NB4 (cell line): ENCODE measurements at regions not wholly inside any gene's neighbourhood (a gene's known extent, or its start where the extent isn't known, plus 50 kb on each side); places are given as distances from the start of the nearest gene placed in this dataset.

ENCODE experiments used
- DNase-seq: peaks from one replicate; pipeline ENCODE4 v3.0.0; 2010; ENCODE audit warnings: low read depth
- H3K4me3 ChIP-seq: one replicate; pipeline ENCODE4 v1.5.1; 2011; ENCODE audit warnings: mild to moderate bottlenecking, low read depth, low read length, moderate library complexity
- CTCF ChIP-seq: IDR thresholded peaks from one replicate; pipeline ENCODE4 v1.5.1; 2012; ENCODE audit warnings: low read depth, low read length
- MAX ChIP-seq: IDR thresholded peaks from 2 replicates; pipeline ENCODE4 v1.6.1; 2011; ENCODE audit warnings: low read depth, low read length
- MYC ChIP-seq: IDR thresholded peaks from 2 replicates; pipeline ENCODE4 v1.6.1; 2011; ENCODE audit warnings: low read depth, low read length
- POLR2A ChIP-seq: IDR thresholded peaks from 2 replicates; pipeline ENCODE4 v1.6.1; 2011; ENCODE audit warnings: mild to moderate bottlenecking; ENCODE audit not compliant: insufficient read length; ENCODE audit errors: extremely low read depth

- no peak overlapping the region for H3K4me3 ChIP-seq
- no peak for DNase-seq
- TF ChIP-seq CTCF = no peak
- no peak for TF ChIP-seq MYC
- TF ChIP-seq MAX = no peak
- no peak for TF ChIP-seq POLR2A
Measured at GRCh38 chr10:8435186-8436055, 380.9 kb downstream of the GATA3 start.

GRCh38 chr10:8437896-8438295, 383.4 kb downstream of the GATA3 start:
- no peak overlapping the region for H3K4me3 ChIP-seq
- DNase-seq = no peak
- TF ChIP-seq MAX (no peak), MYC (no peak), POLR2A (no peak), CTCF (no peak)

- H3K4me3 ChIP-seq = no peak overlapping the region
- TF ChIP-seq CTCF = no peak
- no peak for DNase-seq
Measured at GRCh38 chr10:8438603-8439002, 384.1 kb downstream of the GATA3 start.

- H3K4me3 ChIP-seq = no peak overlapping the region
- no peak for DNase-seq
- TF ChIP-seq MAX (no peak), MYC (no peak), CTCF (no peak), POLR2A (no peak)
Measured at GRCh38 chr10:8439040-8439439, 384.6 kb downstream of the GATA3 start.

GRCh38 chr10:8444630-8445029, 390.1 kb downstream of the GATA3 start:
- TF ChIP-seq MYC (no peak), POLR2A (no peak), MAX (no peak), CTCF (no peak)
- peak; percentile 1 for DNase-seq
- no peak overlapping the region for H3K4me3 ChIP-seq
